HG02678 (cell line): ENCODE measurements at regions not wholly inside any gene's neighbourhood (a gene's known extent, or its start where the extent isn't known, plus 50 kb on each side); places are given as distances from the start of the nearest gene placed in this dataset.
"Not testable (repeated sequence)": the region's sequence is repeated elsewhere in the genome, so short reads cannot be mapped to it uniquely, and the experiment has no call there.

Experiments
- ATAC-seq: cut with Tn5 transposase; IDR thresholded peaks from one replicate; pipeline ENCODE4 v1.9.1; 2021; ENCODE audit warnings: mild to moderate bottlenecking, moderate library complexity; ENCODE audit not compliant: unreplicated experiment

GRCh38 chr5:6082685-6083084 is 295.7 kb downstream of the MED10 start:
- no peak for ATAC-seq

GRCh38 chr5:6081727-6082210 is 296.6 kb downstream of the MED10 start:
- ATAC-seq, result no peak

GRCh38 chr5:6080930-6081726 is 297.2 kb downstream of the MED10 start:
- no peak for ATAC-seq

GRCh38 chr5:6080436-6080835 is 297.9 kb downstream of the MED10 start:
- no peak for ATAC-seq

GRCh38 chr5:6078881-6079280 is 299.5 kb downstream of the MED10 start:
- ATAC-seq, result no peak

GRCh38 chr5:6076341-6077239 is 301.8 kb downstream of the MED10 start:
- no peak for ATAC-seq

GRCh38 chr5:6072488-6072887 is 305.9 kb downstream of the MED10 start:
- ATAC-seq, result not testable (repeated sequence)

- ATAC-seq, result no peak
Measured at GRCh38 chr5:6069496-6070185, 308.7 kb downstream of the MED10 start.

- ATAC-seq, result no peak
Measured at GRCh38 chr5:6066016-6066415, 312.3 kb downstream of the MED10 start.

GRCh38 chr5:6059137-6059800 is 319.1 kb downstream of the MED10 start:
- ATAC-seq, result no peak

GRCh38 chr5:6058055-6058715 is 320.2 kb downstream of the MED10 start:
- ATAC-seq, result no peak

GRCh38 chr5:6056280-6056679 is 322.1 kb downstream of the MED10 start:
- no peak for ATAC-seq

- ATAC-seq, result no peak
Measured at GRCh38 chr5:6049662-6050061, 328.7 kb downstream of the MED10 start.

GRCh38 chr5:6048746-6049145 is 329.6 kb downstream of the MED10 start:
- no peak for ATAC-seq

GRCh38 chr5:6046296-6046967 is 331.9 kb downstream of the MED10 start:
- ATAC-seq, result no peak

- ATAC-seq, result no peak
Measured at GRCh38 chr5:6043491-6044310, 334.6 kb downstream of the MED10 start.

- no peak for ATAC-seq
Measured at GRCh38 chr5:6041977-6042550, 336.3 kb downstream of the MED10 start.

- ATAC-seq, result no peak
Measured at GRCh38 chr5:6039111-6039510, 339.2 kb downstream of the MED10 start.
